Neuronal stem cell (in vitro differentiated cells): ENCODE measurements at regions not wholly inside any gene's neighbourhood (a gene's known extent, or its start where the extent isn't known, plus 50 kb on each side); places are given as distances from the start of the nearest gene placed in this dataset.

Source experiments
- DNase-seq: peaks from one replicate; pipeline ENCODE4 v3.0.0-alpha.2; 2013; ENCODE audit warnings: low spot score
- H2AFZ ChIP-seq: one replicate; pipeline ENCODE4 v1.6.1; 2013; ENCODE audit warnings: mild to moderate bottlenecking, low read length, inconsistent platforms
- H2AK5ac ChIP-seq: 2 replicates; pipeline ENCODE4 v1.6.1; 2013; ENCODE audit warnings: low read depth, mild to moderate bottlenecking, inconsistent platforms, low read length, moderate library complexity, mixed read lengths
- H2BK120ac ChIP-seq: 2 replicates; pipeline ENCODE4 v1.6.1; 2013; ENCODE audit warnings: low read depth, mild to moderate bottlenecking, inconsistent platforms, low read length, moderate library complexity, mixed read lengths
- H2BK12ac ChIP-seq: one replicate; pipeline ENCODE4 v1.6.1; 2013; ENCODE audit warnings: low read length, inconsistent platforms
- H2BK15ac ChIP-seq: 2 replicates; pipeline ENCODE4 v1.6.1; 2013; ENCODE audit warnings: mild to moderate bottlenecking, low read length, inconsistent platforms, mixed read lengths
- H2BK5ac ChIP-seq: one replicate; pipeline ENCODE4 v1.6.1; 2013; ENCODE audit warnings: inconsistent platforms, mild to moderate bottlenecking, low read length, moderate library complexity
- H3K14ac ChIP-seq: one replicate; pipeline ENCODE4 v1.6.1; 2013; ENCODE audit warnings: low read length, inconsistent platforms
- H3K18ac ChIP-seq: 2 replicates; pipeline ENCODE4 v1.6.1; 2013; ENCODE audit warnings: low read length, inconsistent platforms
- H3K23ac ChIP-seq: 2 replicates; pipeline ENCODE4 v1.6.1; 2013; ENCODE audit warnings: low read depth, mild to moderate bottlenecking, mixed read lengths, low read length, inconsistent platforms; ENCODE audit not compliant: poor library complexity
- H3K27ac ChIP-seq: replicated peaks from 3 replicates; pipeline ENCODE4 v1.5.1; 2013; ENCODE audit warnings: low read length, inconsistent platforms
- H3K27me3 ChIP-seq, 3 experiments: 2 replicates each; pipeline ENCODE4 v1.6.1; 2013; ENCODE audit warnings: low read length in 3 of 3, mild to moderate bottlenecking in 2 of 3, inconsistent platforms in 1 of 3, low read depth in 1 of 3, mixed read lengths in 1 of 3, moderate library complexity in 1 of 3; ENCODE audit not compliant: control insufficient read depth in 3 of 3, insufficient read depth in 3 of 3
- H3K36me3 ChIP-seq, 2 donors: replicated peaks in 1 of 2; 2 replicates each; pipeline ENCODE4 v1.6.1; 2013; ENCODE audit warnings: low read length in 2 of 2; ENCODE audit not compliant: control insufficient read depth in 2 of 2, insufficient read depth in 2 of 2
- H3K4ac ChIP-seq: 2 replicates; pipeline ENCODE4 v1.6.1; 2013; ENCODE audit warnings: inconsistent platforms, mild to moderate bottlenecking, low read length, moderate library complexity
- H3K4me1 ChIP-seq, 2 donors: 1 replicate in 1 of 2; 2 replicates in 1 of 2; pipeline ENCODE4 v1.6.1; 2013; ENCODE audit warnings: low read length in 2 of 2, low read depth in 1 of 2; ENCODE audit not compliant: control insufficient read depth in 2 of 2, insufficient read depth in 1 of 2
- H3K4me2 ChIP-seq: one replicate; pipeline ENCODE4 v1.6.1; 2013; ENCODE audit warnings: mild to moderate bottlenecking, low read length, inconsistent platforms; ENCODE audit not compliant: insufficient read depth, poor library complexity, severe bottlenecking
- H3K4me3 ChIP-seq, 2 donors: 2 replicates each; pipeline ENCODE4 v1.5.1; 2013; ENCODE audit warnings: low read length in 2 of 2, mild to moderate bottlenecking in 2 of 2, inconsistent platforms in 1 of 2, moderate library complexity in 1 of 2
- H3K79me1 ChIP-seq: one replicate; pipeline ENCODE4 v1.6.1; 2013; ENCODE audit warnings: low read depth, mild to moderate bottlenecking, inconsistent platforms, low read length, moderate library complexity
- H3K9ac ChIP-seq: one replicate; pipeline ENCODE4 v1.6.1; 2013; ENCODE audit warnings: mild to moderate bottlenecking, low read depth, low read length, inconsistent platforms; ENCODE audit not compliant: poor library complexity
- H3K9me3 ChIP-seq, 2 donors: replicated peaks in 1 of 2; 2 replicates each; pipeline versions ENCODE3 to v1.6.1; 2013; ENCODE audit warnings: low read length in 2 of 2, mild to moderate bottlenecking in 2 of 2, inconsistent platforms in 1 of 2, low read depth in 1 of 2, mixed read lengths in 1 of 2, moderate library complexity in 1 of 2; ENCODE audit not compliant: control insufficient read depth in 2 of 2, insufficient read depth in 1 of 2
- H4K8ac ChIP-seq: one replicate; pipeline ENCODE4 v1.6.1; 2013; ENCODE audit warnings: low read depth, mild to moderate bottlenecking, inconsistent platforms, low read length, moderate library complexity
- H4K91ac ChIP-seq: one replicate; pipeline ENCODE4 v1.6.1; 2013; ENCODE audit warnings: low read length, low read depth, mild to moderate bottlenecking, inconsistent platforms; ENCODE audit not compliant: poor library complexity
- WGBS, 2 donors: extraction: QIAGEN DNeasy Blood & Tissue Kit; methylation state at CpG; one replicate each; pipeline ENCODE4 v1.1.7; 2013; ENCODE audit warnings: missing lambda C conversion rate in 2 of 2, mixed read lengths in 1 of 2; ENCODE audit not compliant: insufficient read length in 2 of 2, insufficient replicate concordance in 1 of 2; ENCODE audit errors: extremely low coverage in 2 of 2; 5-methylcytosine and 5-hydroxymethylcytosine counted together

DNA sequence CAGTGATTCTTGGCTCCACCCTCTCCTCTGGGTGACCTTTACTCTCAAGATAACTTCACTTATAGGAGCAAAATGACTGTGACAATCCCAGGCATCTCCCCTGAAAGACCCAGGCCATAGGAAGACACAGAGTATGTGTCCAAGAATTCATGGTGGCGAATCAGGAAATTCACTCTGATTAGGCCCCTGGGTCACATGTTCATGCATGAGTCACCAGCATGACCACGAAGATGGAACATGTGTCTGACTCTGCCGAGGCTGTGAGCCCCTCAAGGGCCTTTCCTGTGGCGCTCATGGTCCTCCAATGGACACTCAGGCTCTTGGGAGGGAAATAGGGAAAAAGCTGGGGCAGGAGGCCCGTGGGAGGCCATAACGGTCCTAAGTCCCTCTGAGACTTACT, 74.0 kb upstream of the TEX51 start:
- WGBS, 2 donors, result no CpG with 5 or more reads among the region's 6 CpGs
- Histone ChIP-seq H2BK15ac (no peak overlapping the region), H3K27me3 (no peaks in the 10 kb centered on the region), H3K4me3 (no peak overlapping the region), H3K36me3 (no peaks in the 10 kb centered on the region), H3K18ac (no peak overlapping the region), H3K79me1 (no peaks in the 10 kb centered on the region), H3K9me3 (no peaks in the 10 kb centered on the region), H3K4me1 (peaks cover 0 to 4% of the 10 kb centered on the region in 2 donors), H4K8ac (no peak overlapping the region), H3K27ac (no peak overlapping the region), H2AFZ (no peak overlapping the region), H2BK5ac (no peak overlapping the region), H2AK5ac (no peak overlapping the region), H4K91ac (no peak overlapping the region), H3K9ac (no peak overlapping the region), H3K14ac (no peak overlapping the region), H3K4me2 (no peak overlapping the region), H3K23ac (no peak overlapping the region), H3K4ac (no peak overlapping the region), H2BK120ac (no peak overlapping the region), H2BK12ac (no peak overlapping the region)
- no peak for DNase-seq

DNA sequence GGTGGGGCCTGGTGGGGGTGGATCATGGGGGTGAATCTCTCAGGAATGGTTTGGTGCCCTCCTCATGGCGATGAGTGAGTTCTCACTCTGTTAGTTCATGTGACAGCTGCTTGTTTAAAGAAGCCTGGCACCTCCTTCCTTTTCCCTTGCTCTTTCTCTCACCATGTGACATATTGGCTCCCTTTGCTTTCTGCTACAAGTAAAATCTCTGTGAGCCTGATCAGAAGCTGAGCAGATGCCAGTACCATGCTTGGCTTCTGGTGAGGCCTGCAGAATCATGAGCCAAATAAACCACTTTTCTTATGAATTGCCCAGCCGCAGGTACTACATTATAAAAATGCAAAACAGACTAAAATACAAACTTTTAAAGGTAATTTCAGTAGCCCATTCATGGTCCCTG, 73.4 kb upstream of the TEX51 start:
- H3K79me1 ChIP-seq, result no peaks in the 10 kb centered on the region
- no peak overlapping the region for H3K18ac ChIP-seq
- no CpG with 5 or more reads among the region's 2 CpGs for WGBS, 2 donors
- H2BK15ac ChIP-seq, result no peak overlapping the region
- peaks cover 0 to 4% of the 10 kb centered on the region in 2 donors for H3K4me1 ChIP-seq
- no peak overlapping the region for H3K4ac ChIP-seq
- no peak overlapping the region for H3K14ac ChIP-seq
- no peak overlapping the region for H3K27ac ChIP-seq
- H2AFZ ChIP-seq, result no peak overlapping the region
- H2BK12ac ChIP-seq, result no peak overlapping the region
- no peak overlapping the region for H3K23ac ChIP-seq
- H3K9ac ChIP-seq, result no peak overlapping the region
- H3K4me3 ChIP-seq, result no peak overlapping the region
- no peak overlapping the region for H2AK5ac ChIP-seq
- no peak overlapping the region for H4K91ac ChIP-seq
- H3K36me3 ChIP-seq, result no peaks in the 10 kb centered on the region
- no peak overlapping the region for H3K4me2 ChIP-seq
- H2BK5ac ChIP-seq, result no peak overlapping the region
- no peaks in the 10 kb centered on the region for H3K27me3 ChIP-seq
- no peak overlapping the region for H2BK120ac ChIP-seq
- no peak overlapping the region for H4K8ac ChIP-seq
- DNase-seq, result no peak
- no peaks in the 10 kb centered on the region for H3K9me3 ChIP-seq

DNA sequence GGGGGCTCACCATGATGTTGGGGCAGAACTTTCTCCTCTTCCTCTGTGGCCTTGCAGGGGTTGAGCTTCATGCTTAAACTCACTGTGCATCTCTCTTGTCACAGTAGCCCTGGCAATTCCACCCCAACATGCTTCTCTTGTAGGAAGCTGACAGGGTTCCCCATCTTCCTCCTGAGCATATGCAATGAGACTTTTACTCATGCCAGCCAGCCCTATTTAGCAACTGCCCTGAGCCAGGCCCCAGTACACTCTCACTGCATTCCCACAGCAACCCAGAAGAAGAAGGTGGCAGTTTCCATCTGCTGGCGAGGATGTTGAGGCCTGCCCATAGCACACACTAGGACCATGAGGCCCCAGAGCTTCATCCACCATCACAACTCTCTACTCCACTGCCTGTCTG, 72.2 kb upstream of the TEX51 start:
- Histone ChIP-seq H3K4me2 (no peak overlapping the region), H3K23ac (no peak overlapping the region), H2BK120ac (no peak overlapping the region), H3K14ac (no peak overlapping the region), H2AFZ (no peak overlapping the region), H2BK5ac (no peak overlapping the region), H4K91ac (no peak overlapping the region), H2BK15ac (no peak overlapping the region), H3K27ac (no peak overlapping the region), H3K27me3 (no peaks in the 10 kb centered on the region), H2BK12ac (no peak overlapping the region), H3K4me1 (peaks cover 0 to 4% of the 10 kb centered on the region in 2 donors), H3K9ac (no peak overlapping the region), H3K4ac (no peak overlapping the region), H2AK5ac (peak overlapping the region; percentile 78), H3K79me1 (no peaks in the 10 kb centered on the region), H3K9me3 (no peaks in the 10 kb centered on the region), H3K36me3 (no peaks in the 10 kb centered on the region), H3K18ac (no peak overlapping the region), H3K4me3 (no peak overlapping the region), H4K8ac (no peak overlapping the region)
- DNase-seq, result no peak
- WGBS, 2 donors, result no CpG with 5 or more reads among the region's 1 CpG

DNA sequence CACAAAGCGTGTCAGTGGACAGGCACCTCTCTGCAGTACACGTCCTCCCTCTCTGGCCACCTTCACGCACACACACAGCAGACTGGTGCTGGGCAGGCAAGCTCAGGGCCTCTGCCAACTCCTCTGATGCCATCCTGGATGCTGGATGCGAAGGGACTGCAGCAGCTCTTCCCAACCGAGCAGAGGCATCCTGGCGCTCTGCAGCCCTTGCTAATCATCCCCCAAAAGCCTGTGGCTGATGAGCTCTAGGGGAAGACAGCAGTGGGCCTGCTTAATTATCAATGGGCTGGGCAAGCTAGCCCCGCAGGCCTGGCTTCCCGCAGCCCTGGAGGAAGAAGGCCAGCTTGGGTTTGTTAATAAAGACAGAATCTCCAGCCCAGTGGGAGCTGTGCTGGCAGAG, 71.3 kb upstream of the TEX51 start:
- Histone ChIP-seq H3K27me3 (no peaks in the 10 kb centered on the region), H3K79me1 (no peaks in the 10 kb centered on the region), H2BK5ac (no peak overlapping the region), H2BK120ac (no peak overlapping the region), H4K91ac (no peak overlapping the region), H2BK15ac (no peak overlapping the region), H3K14ac (no peak overlapping the region), H3K9me3 (no peaks in the 10 kb centered on the region), H2AFZ (no peak overlapping the region), H3K9ac (peak overlapping the region; percentile 53), H3K4me1 (peaks cover 0 to 6% of the 10 kb centered on the region in 2 donors), H3K36me3 (no peaks in the 10 kb centered on the region), H3K18ac (no peak overlapping the region), H2AK5ac (peak overlapping the region; percentile 78), H3K27ac (no peak overlapping the region), H3K23ac (no peak overlapping the region), H4K8ac (no peak overlapping the region), H3K4ac (no peak overlapping the region), H2BK12ac (no peak overlapping the region), H3K4me3 (no peak overlapping the region), H3K4me2 (no peak overlapping the region)
- peak; percentile 17 for DNase-seq
- no CpG with 5 or more reads among the region's 8 CpGs for WGBS, 2 donors
